SKM-1 (cell line): ENCODE measurements at regions not wholly inside any gene's neighbourhood (a gene's known extent, or its start where the extent isn't known, plus 50 kb on each side); places are given as distances from the start of the nearest gene placed in this dataset.

Experiments
- DNase-seq: peaks from one replicate; lab custom pipeline; 2025; ENCODE audit not compliant: unreplicated experiment; lab: John Stamatoyannopoulos, UW

DNA sequence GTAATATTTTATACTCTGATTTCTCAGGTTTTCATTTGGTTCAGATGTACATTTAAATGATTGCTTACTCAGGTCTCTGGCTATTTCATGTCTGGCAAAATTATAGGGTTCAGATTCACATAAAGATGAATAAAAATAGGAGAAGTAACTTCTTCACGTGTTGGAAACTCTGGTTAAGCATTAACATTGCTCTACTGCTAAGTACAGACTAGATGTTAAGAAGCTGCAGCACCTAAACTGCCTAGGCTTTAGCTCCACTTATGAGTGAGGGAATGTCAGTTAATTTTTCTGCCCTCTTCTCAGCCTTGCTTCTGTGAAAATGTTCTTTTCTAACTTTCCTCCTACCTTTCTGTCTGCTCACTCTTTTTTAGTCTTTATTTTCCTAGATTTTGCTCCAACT, 361.2 kb downstream of the ARAP2 start:
- DNase-seq, result no peak

DNA sequence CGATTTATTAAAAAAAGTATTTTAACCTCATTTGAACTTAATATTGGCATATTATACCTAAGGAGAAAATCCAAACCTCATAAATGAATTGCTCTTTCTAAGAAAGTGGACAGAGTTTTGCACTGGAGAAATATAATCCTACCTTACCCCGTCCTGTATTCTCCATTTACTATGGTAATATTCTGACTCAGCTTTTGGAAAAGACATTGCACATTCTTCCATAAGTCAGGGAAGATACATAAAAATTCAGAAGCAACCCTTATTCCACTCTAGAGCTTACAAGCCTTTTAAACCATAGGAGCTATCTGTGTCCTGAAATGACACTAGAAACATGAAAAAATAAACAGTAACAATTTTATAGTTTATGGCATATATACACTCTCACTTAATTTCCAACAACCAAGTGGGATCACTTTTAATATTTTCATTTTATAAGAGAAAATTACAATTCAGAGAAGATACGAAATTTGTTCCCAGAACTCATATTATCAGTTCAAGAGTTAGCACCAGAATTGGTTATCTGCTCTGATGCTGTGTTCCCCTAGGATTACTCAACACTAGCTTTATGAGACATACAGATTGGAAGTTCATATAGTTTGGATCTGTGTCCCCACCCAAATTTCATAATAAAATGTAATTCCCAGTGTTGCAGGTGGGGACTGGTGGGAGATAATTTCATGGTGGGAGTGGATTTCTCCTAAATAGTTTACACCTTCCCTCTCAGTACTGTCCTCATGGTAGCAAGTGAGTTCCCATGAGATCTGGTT, 359.4 kb downstream of the ARAP2 start:
- no peak for DNase-seq

DNA sequence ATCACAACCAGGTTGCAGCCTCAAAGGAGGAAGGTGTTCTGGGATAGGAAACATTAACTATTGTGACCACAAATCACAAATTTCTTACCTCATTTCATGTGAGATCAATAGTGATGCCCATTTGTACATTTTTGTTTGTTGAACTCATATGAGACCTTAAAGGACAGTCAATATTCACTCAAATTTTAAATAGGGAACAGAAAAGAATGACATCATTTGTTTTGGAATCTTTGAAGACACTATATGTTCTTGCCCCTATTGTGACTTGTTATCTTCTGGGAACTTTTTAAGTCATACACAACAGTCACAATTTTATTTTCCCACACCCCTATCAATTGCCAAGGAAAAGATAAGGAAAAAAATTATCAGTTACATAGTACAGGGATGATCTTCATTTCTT, 346.5 kb downstream of the ARAP2 start:
- DNase-seq, result no peak

DNA sequence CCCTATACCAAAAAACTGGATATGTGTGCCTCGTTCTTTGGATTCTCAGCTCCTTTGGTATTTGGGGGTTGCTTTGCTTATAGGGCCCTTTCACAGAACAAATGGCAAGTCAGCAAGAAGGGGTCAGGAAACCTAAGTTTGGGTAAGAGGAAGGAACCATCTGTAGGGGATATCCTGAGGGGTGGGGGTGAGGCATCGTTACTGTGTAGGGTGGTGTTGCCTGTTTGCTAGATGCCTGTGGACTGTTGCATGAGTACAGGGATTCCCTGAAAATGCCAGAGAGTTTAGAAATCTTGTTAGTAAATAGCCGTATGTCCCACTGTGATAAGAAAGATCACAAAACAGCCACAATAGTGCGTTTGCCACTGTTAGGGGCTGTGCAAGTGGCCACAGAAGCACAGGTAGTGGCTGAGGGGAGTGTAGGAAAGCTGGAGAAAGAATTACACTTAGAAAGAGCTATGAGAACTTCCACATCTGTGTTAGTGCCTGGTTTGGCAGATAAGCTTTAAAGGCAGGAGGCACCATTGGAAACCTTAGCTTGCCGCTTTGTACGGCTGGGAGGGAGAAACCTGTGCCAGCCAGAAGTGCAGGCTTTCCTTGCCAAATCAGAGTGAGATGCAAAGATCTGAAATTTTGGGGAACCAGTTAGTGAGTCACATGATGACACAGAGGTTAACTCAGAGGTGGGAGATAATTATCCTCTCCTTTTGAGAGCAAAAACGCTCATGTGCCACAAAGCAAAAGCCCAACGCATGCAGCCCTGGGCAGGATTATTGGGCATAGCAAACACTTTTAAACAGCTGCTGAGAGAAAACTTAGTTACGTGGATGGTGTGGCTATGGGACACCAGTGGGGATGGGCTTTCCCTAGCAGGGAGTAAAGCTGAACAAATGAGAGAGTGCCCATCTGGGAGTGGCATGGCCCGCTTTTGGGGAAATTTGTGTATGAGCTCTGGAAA, 343.7 kb downstream of the ARAP2 start:
- DNase-seq, result no peak

DNA sequence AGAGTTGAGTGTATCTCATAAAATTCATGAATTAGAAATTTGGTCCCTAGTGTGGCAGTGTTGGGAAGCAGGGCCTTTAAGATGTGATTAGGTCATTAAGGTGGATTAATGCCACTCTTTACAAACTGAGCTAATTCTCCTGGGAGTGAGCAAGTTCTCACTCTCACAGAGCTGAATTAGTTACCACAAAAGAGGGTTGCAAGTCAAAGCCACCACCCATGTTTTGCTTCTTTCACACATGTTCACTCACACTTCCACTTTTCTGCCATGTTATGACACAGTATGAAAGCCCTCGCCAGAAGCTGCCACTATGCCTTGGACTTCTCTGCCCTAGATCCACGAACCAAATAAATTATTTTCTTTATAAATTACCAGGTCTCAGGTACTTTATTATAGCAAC, 332.1 kb downstream of the ARAP2 start:
- DNase-seq, result no peak

DNA sequence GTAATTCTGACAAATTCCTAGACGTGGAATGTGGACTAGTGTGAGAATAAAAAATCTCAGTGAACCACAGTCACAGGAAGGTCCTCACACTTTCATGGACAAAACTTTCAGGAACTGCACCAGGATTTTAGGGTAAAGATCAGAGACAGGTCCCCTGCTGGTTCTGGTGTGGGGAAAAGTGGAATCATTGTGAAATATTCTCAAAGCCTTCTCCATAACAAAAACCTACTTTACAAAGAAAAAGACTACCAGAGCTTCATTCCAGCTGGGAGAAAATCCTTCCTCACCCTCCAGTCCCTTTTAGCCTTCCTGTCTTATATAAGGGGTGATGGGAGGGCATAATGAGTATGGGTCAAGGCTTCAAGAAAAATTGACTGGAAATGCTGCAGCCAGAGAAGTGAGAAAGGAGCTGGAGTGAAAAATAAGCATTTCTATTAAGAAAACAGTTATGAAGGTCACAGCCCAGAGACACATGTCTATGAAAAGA, 325.8 kb downstream of the ARAP2 start:
- DNase-seq, result no peak

DNA sequence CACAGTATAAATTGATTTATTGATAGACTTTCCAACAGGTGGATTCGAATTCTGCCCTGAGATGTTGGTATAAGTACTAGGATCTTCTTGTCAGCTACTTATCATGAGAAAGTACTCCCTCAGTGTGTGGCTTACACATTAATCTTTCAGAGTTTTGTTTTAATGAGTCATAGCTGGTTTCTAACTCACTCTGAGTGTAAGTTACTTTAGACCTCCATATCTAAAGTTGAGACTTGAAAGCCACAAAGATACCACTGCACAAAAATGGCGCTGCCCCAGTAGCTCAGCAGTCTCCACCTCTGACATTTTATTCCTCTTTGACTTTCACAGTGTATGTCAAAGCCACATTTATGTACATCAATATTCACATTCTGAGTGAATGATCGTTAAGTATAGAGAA, 318.5 kb downstream of the ARAP2 start:
- no peak for DNase-seq

DNA sequence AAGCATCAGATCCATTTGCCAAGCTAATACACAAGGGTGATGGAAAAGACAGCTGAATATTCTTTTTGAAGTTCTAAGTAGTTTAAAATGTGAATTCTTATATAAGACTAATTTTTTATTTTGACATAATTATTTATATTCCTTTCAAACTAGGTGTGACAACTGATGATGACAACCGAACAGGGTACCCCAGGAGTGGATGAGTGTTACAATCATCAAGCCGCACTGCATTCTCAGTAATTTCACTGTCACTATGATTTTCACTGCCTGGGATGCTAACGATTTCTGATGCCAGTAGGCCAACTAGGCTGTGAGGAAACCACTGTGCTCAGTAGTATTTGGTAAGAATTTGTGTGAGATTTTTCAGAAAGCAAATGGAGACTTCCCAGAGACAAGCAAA, 317.5 kb downstream of the ARAP2 start:
- DNase-seq, result no peak

DNA sequence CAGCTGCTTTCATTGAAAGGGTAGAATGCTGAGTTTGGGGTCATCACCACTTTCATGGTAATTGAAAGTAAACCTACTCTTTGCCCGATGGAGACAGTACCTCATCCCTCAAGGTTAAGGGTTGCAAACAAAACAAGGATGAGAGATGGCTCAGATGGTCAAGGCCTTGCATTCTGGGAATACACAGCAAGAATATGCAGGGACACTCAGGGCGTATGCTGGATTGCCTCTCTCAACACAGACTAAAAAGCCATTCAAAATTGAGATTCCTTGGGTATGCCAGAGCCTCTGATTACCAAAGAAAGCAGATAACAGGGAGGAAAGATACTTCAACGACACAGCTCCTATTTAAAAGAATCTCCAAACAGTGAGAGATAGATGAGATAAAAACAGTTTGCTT, 310.4 kb downstream of the ARAP2 start:
- DNase-seq, result no peak

DNA sequence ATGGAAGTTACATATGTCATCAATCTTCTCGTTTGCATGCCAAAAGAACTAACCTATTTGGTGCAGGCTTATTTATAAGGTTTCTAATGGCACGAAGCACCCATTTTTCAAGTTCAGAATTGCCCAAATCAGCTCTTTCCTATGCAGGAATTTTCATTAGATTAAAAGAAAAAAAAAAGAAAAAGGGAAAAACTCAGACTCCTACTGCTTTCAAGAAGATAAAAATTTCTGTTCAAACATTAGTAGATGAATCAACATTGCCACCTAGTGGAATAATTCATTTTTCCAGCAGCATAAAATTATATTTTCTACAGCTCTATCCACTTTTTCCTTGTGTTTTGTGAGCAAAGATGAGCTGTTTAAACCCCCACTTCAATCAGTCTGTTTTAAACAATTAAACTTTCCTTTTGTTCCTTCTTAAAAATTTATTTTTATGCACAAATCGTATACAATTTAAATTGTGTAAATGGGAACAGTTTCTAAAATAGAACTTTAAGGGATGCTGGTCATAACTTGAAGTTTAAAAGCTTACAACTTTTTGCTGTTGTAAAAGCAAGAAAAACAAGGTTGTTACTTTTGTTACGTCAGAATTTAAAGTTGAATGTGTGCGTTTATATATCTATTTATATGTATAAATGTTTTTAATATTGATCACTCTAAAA, 309.9 kb downstream of the ARAP2 start:
- no peak for DNase-seq

DNA sequence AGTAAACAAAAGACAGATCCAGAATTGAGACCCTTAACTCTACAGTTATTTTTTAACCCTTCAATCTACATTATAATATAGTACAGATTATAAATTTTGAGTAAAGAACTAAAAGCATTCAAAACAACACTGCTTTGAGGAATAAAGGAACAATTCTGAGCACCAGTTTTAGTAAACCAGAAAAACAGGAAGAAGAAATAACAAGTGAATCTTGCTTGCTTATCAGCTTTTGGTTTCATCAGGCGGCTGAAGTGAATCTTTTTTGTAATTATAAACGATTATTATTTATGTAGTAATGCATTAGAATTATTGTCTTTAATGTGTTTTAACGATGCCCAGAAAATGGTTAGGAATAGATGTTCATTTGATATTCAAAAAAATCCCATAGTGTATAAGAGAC, 305.4 kb downstream of the ARAP2 start:
- no peak for DNase-seq

DNA sequence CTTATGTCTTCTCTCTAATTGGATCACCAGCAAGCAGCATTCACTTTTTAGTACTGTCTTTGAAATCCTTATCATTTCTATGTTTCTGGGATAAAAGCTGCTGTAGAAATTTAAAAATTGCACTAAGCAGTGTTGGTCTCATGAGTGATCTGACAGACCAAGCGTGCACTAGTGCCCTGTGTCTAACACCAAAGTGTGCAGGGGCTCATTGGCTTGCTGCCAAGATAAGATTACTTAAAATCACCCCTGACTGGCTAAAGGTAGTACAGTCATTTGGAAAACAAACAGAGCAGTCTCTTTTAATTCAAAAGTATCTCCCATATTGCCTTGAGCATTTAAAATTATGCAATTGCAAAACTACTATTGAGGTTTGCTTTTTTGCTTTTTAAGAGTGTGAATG, 304.6 kb downstream of the ARAP2 start:
- no peak for DNase-seq

DNA sequence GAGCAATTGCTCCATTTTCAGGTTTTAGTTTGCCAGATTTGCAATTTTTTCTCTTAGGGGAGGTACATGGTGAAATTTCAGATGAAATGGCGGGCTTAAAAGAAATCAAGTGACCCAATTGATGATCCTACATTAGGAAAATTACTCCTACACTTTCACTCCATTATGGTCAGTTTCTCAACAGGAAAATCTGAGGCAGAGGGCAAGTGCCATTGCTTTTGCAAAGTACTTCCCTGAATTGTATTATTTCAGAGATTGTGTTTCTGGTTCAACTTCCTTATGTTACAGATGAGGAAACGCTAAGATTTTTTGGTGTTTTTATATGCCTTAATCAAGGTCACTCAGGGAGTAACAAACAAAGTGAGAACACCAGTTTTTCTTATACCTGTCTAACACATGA, 302.2 kb downstream of the ARAP2 start:
- DNase-seq, result no peak

DNA sequence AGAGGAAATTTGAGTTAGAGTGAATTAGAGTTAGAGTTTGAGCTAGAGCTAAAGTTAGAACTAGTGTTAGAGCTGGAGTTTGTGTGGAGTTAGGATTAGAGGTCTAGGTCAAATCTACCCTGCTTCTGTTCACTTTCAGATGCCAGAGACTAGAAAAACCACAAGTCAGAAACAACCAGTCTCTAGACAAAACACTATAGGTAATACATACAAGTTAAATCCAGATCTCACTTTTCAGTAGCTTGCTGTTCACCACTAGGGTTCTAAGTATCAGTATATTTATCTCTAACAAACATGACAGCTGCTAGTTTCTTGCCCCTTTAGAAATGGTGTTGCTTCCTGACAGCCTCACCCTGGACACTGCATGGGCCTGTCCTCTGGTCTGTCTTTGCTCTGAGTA, 300.7 kb downstream of the ARAP2 start:
- DNase-seq, result no peak

DNA sequence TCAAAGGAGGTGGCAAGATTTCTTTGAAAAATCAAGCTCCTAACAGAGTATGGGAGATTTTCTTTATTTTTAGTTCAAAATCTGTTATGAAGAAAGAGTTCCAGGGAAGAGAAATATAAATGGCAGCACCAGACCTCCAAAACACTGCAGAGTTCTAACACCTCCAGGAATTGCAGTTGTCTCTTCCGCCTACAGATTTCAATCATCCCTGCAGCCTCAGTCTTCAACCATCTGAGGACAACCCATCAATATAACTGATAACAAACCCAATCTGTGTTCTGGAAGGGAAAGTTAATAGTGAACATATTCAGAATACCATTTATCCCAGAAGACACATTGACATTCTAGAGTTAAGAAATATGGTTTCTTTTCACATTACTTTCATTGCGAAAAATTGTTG, 296.1 kb downstream of the ARAP2 start:
- DNase-seq, result no peak

DNA sequence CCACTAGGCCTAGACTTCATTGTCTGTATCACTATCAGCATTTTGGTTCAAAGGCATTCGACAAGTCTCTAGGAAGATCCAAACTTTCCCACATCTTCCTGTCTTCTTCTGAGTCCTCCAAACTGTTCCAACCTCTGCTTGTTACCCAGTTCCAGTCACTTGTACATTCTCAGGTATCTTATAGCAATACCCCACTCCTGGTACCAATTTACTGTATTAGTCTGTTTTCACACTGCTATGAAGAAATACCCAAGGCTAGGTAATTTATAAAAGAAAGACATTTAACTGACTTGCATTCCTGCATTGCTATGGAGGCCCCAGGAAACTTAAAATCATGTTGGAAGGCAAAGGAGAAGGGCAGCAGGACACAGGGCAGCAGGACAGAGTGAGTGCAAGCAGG, 293.9 kb downstream of the ARAP2 start:
- DNase-seq, result no peak

DNA sequence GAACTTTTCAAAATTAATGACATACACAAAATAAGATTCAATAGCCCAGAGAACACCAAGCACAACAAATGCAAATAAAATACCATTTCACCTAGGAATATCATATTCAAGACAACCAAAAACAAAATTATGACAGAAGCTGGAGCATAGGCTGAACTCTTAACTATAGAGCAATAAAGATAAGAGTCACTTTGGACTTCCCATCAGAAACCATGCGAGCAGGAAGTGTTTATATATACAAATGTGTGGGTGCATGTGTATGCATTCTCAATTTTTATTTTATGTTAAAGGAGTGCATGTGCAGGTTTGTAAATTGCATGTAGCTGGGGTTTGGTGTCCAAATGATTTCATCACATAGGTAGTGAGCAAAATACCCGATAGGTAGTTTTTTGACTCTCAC, 291.6 kb downstream of the ARAP2 start:
- DNase-seq, result no peak

DNA sequence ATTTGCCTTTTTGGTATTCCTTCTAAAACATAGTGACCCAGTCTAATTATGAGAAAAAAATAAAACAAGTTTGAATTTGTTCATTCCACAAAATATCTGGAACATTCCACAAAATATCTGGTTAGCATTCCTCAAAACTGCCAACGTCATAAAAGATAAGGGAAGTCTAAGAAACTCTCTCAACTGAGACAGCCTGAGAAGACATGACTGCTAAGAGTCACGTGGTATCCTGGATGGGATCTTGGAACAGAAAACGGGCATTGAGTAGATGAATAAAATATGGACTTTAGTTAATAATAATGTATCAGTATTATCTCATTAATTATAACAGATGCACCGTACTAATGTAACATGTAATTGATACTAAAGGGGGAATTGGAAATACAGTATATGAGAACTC, 280.9 kb downstream of the ARAP2 start:
- no peak for DNase-seq

DNA sequence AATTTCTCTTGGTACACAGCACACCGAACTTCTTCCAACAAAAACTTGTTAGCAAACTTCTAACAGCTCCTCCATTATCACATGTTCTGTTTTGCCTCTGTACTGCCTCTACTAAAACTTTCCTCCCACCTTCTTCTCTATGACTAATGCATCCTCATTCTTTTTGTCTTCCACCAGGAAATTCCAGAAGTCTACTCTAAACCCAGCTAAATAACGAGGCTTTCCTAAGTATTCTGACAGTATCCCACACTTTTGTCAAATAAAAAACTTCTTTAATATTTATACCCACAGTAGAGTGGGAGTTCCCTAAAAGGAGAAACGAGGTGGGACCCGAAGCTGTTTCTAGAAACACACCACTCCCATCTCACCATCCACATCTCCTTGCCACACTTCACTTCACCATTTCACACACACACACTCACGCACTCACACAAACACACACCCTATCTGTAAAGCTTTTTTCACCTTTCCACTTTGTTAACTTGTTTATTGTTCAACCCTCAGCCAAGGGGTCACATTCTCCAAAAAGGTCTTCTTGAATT, 280.3 kb downstream of the ARAP2 start:
- no peak for DNase-seq

DNA sequence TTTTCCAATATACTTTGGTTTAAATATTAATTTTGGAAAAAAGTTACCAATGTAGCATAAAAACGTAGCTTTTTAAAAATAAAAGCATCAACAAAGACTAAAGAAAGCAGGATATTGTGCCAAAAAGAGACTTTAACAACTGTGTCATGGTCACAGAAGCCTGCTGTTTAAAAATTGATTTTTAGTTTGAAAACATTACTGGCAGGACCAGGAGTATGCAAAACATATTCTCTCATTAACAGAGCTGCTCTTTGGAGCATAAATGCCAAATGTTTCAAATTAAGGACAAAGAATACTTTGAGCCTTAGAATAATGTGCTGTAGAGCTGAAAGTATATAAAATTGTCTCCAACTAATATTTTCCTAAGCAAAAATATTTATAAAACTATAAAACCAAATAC, 279.0 kb downstream of the ARAP2 start:
- DNase-seq, result no peak

DNA sequence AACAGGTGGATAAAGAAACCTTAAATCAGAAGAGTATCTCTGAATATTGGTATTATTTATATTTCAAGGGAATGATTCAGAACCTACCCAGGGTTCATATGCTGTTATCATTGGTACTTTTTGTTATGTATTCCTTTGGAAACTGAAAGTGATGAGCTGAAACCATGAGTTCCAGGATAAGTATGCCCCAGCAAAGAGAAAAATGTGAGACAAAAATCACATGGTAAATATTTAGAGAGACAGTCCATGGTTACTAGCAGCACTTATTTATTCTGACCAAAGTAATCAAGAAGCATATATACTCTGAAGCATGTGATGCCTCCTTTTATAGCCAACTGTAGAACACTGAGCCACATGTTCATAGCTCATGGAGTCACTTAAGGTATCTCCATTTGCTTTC, 277.7 kb downstream of the ARAP2 start:
- no peak for DNase-seq
